ENCODE measurements at regions not wholly inside any gene's neighbourhood (a gene's known extent, or its start where the extent isn't known, plus 50 kb on each side); places are given as distances from the start of the nearest gene placed in this dataset.

GRCh38 chr7:47221826-47222225, 360.1 kb downstream of the TNS3 start:
- no peak for DNase-seq

- no peak for DNase-seq
Observed at GRCh38 chr7:47218378-47219176, 363.3 kb downstream of the TNS3 start.

- DNase-seq = no peak
Observed at GRCh38 chr7:47217570-47218360, 364.1 kb downstream of the TNS3 start.

GRCh38 chr7:47217086-47217485, 364.8 kb downstream of the TNS3 start:
- DNase-seq = no peak

GRCh38 chr7:47216439-47216838, 365.5 kb downstream of the TNS3 start:
- no peak for DNase-seq

- DNase-seq = no peak
Observed at GRCh38 chr7:47215640-47216039, 366.3 kb downstream of the TNS3 start.

GRCh38 chr7:47215049-47215448, 366.9 kb downstream of the TNS3 start:
- DNase-seq = no peak

- DNase-seq = no peak
Observed at GRCh38 chr7:47213276-47213675, 368.6 kb downstream of the TNS3 start.

- no peak for DNase-seq
Observed at GRCh38 chr7:47211519-47211973, 370.4 kb downstream of the TNS3 start.

- no peak for DNase-seq
Observed at GRCh38 chr7:47210281-47210854, 371.5 kb downstream of the TNS3 start.

GRCh38 chr7:47207956-47208355, 374.0 kb downstream of the TNS3 start:
- no peak for DNase-seq

- no peak for DNase-seq
Observed at GRCh38 chr7:47204709-47205108, 377.2 kb downstream of the TNS3 start.

GRCh38 chr7:47202146-47202783, 379.6 kb downstream of the TNS3 start:
- no peak for DNase-seq

- no peak for DNase-seq
Observed at GRCh38 chr7:47198159-47198558, 383.8 kb downstream of the TNS3 start.

- DNase-seq = no peak
Observed at GRCh38 chr7:47197486-47197885, 384.4 kb downstream of the TNS3 start.

GRCh38 chr7:47196737-47197136, 385.2 kb downstream of the TNS3 start:
- no peak for DNase-seq

- DNase-seq = no peak
Observed at GRCh38 chr7:47196106-47196645, 385.7 kb downstream of the TNS3 start.

GRCh38 chr7:47195641-47196040, 386.3 kb downstream of the TNS3 start:
- DNase-seq = no peak

GRCh38 chr7:47194516-47195057, 387.3 kb downstream of the TNS3 start:
- no peak for DNase-seq

- DNase-seq = no peak
Observed at GRCh38 chr7:47192978-47193377, 388.9 kb downstream of the TNS3 start.

- no peak for DNase-seq
Observed at GRCh38 chr7:47191876-47192291, 390.0 kb downstream of the TNS3 start.

- DNase-seq = no peak
Observed at GRCh38 chr7:47191316-47191715, 390.6 kb downstream of the TNS3 start.

- DNase-seq = peak; percentile 51
Observed at GRCh38 chr7:47190462-47190861, 391.4 kb downstream of the TNS3 start.

Data from NCI-H345 (cell line).